H1 (cell line): ENCODE measurements at regions not wholly inside any gene's neighbourhood (a gene's known extent, or its start where the extent isn't known, plus 50 kb on each side); places are given as distances from the start of the nearest gene placed in this dataset.

Source experiments
- CTCF ChIA-PET: fragments of 300-600 bp; sonication (Branson Sonifier 250); formaldehyde crosslinking; loops from one replicate; lab custom pipeline; 2021; ENCODE audit not compliant: partially characterized antibody; lab: Charles Lee
- POLR2A ChIA-PET: fragments of 300-600 bp; sonication (Branson Sonifier 250); formaldehyde crosslinking; loops from one replicate; lab custom pipeline; 2021; ENCODE audit warnings: inconsistent platforms; ENCODE audit not compliant: partially characterized antibody; lab: Charles Lee
- DNase-seq, 2 experiments: peaks; one replicate each; pipeline versions ENCODE4 v3.0.0 to v3.0.0-alpha.2; 2010 to 2022; ENCODE audit warnings: low spot score in 2 of 2, low read depth in 1 of 2, mixed read lengths in 1 of 2
- FAIRE-seq: peaks from 2 replicates; lab custom pipeline; 2011; peaks lifted over from hg19 to GRCh38; lab: Jason Lieb, UNC
- H2AFZ ChIP-seq: 2 replicates; pipeline ENCODE4 v1.8.1; 2012; ENCODE audit warnings: low read length, inconsistent platforms
- H2AK5ac ChIP-seq: 2 replicates; pipeline ENCODE4 v1.6.1; 2013; ENCODE audit warnings: low read depth, low read length
- H2BK120ac ChIP-seq: replicated peaks from 2 replicates; pipeline ENCODE3; 2013; ENCODE audit warnings: low read depth, low read length, inconsistent platforms
- H2BK12ac ChIP-seq: 2 replicates; pipeline ENCODE4 v1.6.1; 2013; ENCODE audit warnings: low read depth, low read length
- H2BK15ac ChIP-seq: 2 replicates; pipeline ENCODE4 v1.6.1; 2013; ENCODE audit warnings: low read length
- H2BK20ac ChIP-seq: 2 replicates; pipeline ENCODE4 v1.6.1; 2013; ENCODE audit warnings: low read length
- H2BK5ac ChIP-seq: 2 replicates; pipeline ENCODE4 v1.6.1; 2013; ENCODE audit warnings: low read depth, low read length
- H3K14ac ChIP-seq: 2 replicates; pipeline ENCODE4 v1.6.1; 2013; ENCODE audit warnings: inconsistent platforms; ENCODE audit not compliant: insufficient read length
- H3K18ac ChIP-seq: 2 replicates; pipeline ENCODE4 v1.6.1; 2013; ENCODE audit warnings: low read length; ENCODE audit errors: extremely low read depth
- H3K23ac ChIP-seq: 2 replicates; pipeline ENCODE4 v1.6.1; 2013; ENCODE audit warnings: inconsistent platforms; ENCODE audit not compliant: insufficient read length
- H3K23me2 ChIP-seq: 2 replicates; pipeline ENCODE4 v1.6.1; 2013; ENCODE audit warnings: low read depth, low read length
- H3K27ac ChIP-seq: 2 replicates; pipeline ENCODE4 v1.6.1; 2011; ENCODE audit warnings: low read depth, low read length, inconsistent platforms
- H3K27me3 ChIP-seq, 4 experiments: replicated peaks in 1 of 4; 1 replicate in 1 of 4; 2 replicates in 3 of 4; pipeline versions ENCODE4 v1.6.1 to v1.8.1; 2011 to 2013; ENCODE audit warnings: low read length in 3 of 4, mild to moderate bottlenecking in 3 of 4, inconsistent platforms in 2 of 4, mixed read lengths in 2 of 4, moderate library complexity in 1 of 4; ENCODE audit not compliant: control insufficient read depth in 3 of 4, insufficient read depth in 3 of 4; ENCODE audit errors: extremely low read depth in 1 of 4
- H3K36me3 ChIP-seq, 4 experiments: 2 replicates each; pipeline versions ENCODE4 v1.6.1 to v1.8.1; 2011 to 2013; ENCODE audit warnings: mild to moderate bottlenecking in 4 of 4, low read length in 3 of 4, moderate library complexity in 2 of 4, control low read depth in 1 of 4, inconsistent platforms in 1 of 4; ENCODE audit not compliant: insufficient read depth in 4 of 4, control insufficient read depth in 2 of 4
- H3K4ac ChIP-seq: replicated peaks from 2 replicates; pipeline ENCODE3; 2013; ENCODE audit warnings: low read length, low read depth, mixed read lengths, inconsistent platforms; ENCODE audit not compliant: insufficient read length
- H3K4me1 ChIP-seq, 4 experiments: replicated peaks in 1 of 4; 1 replicate in 1 of 4; 2 replicates in 3 of 4; pipeline versions ENCODE4 v1.6.1 to v1.8.1; 2011 to 2013; ENCODE audit warnings: low read length in 3 of 4, inconsistent platforms in 2 of 4, mixed read lengths in 1 of 4; ENCODE audit not compliant: insufficient read depth in 4 of 4, control insufficient read depth in 3 of 4
- H3K4me2 ChIP-seq, 2 experiments: 2 replicates each; pipeline versions ENCODE4 v1.6.1 to v1.8.1; 2011 to 2013; ENCODE audit warnings: low read depth in 2 of 2, low read length in 2 of 2, control low read depth in 1 of 2, inconsistent platforms in 1 of 2, mild to moderate bottlenecking in 1 of 2; ENCODE audit not compliant: insufficient read depth in 1 of 2
- H3K4me3 ChIP-seq, 4 experiments: fragments of 200-600, 300-600 bp in 1 of 4; sonication (generic), shearing (Covaris generic), sonication (Bioruptor Twin) in 1 of 4; 2 replicates each; pipeline versions ENCODE4 v1.5.1 to v1.8.1; 2011 to 2016; ENCODE audit warnings: low read length in 4 of 4, low read depth in 3 of 4, control low read depth in 2 of 4, inconsistent platforms in 2 of 4, mild to moderate bottlenecking in 2 of 4, mixed read lengths in 1 of 4, moderate library complexity in 1 of 4; ENCODE audit not compliant: insufficient read depth in 2 of 4; ENCODE audit errors: extremely low read depth in 1 of 4
- H3K56ac ChIP-seq: replicated peaks from 2 replicates; pipeline ENCODE3; 2013; ENCODE audit warnings: low read depth, mild to moderate bottlenecking, mixed read lengths, low read length, inconsistent platforms; ENCODE audit not compliant: insufficient read length
- H3K79me1 ChIP-seq: 2 replicates; pipeline ENCODE4 v1.6.1; 2013; ENCODE audit warnings: low read depth, low read length, control low read depth
- H3K79me2 ChIP-seq, 2 experiments: 2 replicates each; pipeline versions ENCODE4 v1.6.1 to v1.8.1; 2012 to 2013; ENCODE audit warnings: low read length in 2 of 2, mild to moderate bottlenecking in 2 of 2, inconsistent platforms in 1 of 2; ENCODE audit not compliant: insufficient read depth in 2 of 2, control insufficient read depth in 1 of 2
- H3K9ac ChIP-seq, 4 experiments: replicated peaks in 1 of 4; 1 replicate in 1 of 4; 2 replicates in 3 of 4; pipeline versions ENCODE4 v1.6.1 to v1.8.1; 2011 to 2013; ENCODE audit warnings: low read depth in 3 of 4, low read length in 3 of 4, control low read depth in 2 of 4, mild to moderate bottlenecking in 2 of 4, moderate library complexity in 2 of 4, inconsistent platforms in 1 of 4; ENCODE audit errors: extremely low read depth in 1 of 4
- H3K9me3 ChIP-seq, 2 experiments: 2 replicates each; pipeline versions ENCODE4 v1.6.1 to v1.8.1; 2012 to 2013; ENCODE audit warnings: mild to moderate bottlenecking in 2 of 2, moderate library complexity in 2 of 2, control low read depth in 1 of 2, inconsistent platforms in 1 of 2, low read depth in 1 of 2, low read length in 1 of 2, mixed read lengths in 1 of 2; ENCODE audit not compliant: insufficient read depth in 2 of 2
- H4K20me1 ChIP-seq, 2 experiments: replicated peaks in 1 of 2; 2 replicates each; pipeline versions ENCODE3 to v1.8.1; 2011 to 2013; ENCODE audit warnings: inconsistent platforms in 2 of 2, low read length in 2 of 2, mild to moderate bottlenecking in 1 of 2; ENCODE audit not compliant: insufficient read depth in 2 of 2, control insufficient read depth in 1 of 2
- H4K5ac ChIP-seq: 2 replicates; pipeline ENCODE4 v1.6.1; 2013; ENCODE audit warnings: low read length, low read depth, mixed read lengths, inconsistent platforms; ENCODE audit not compliant: insufficient read length
- H4K8ac ChIP-seq: 2 replicates; pipeline ENCODE4 v1.8.0; 2013; ENCODE audit warnings: mild to moderate bottlenecking, moderate library complexity, low read length, inconsistent platforms; ENCODE audit not compliant: insufficient read depth; ENCODE audit errors: extremely low read depth
- H4K91ac ChIP-seq: replicated peaks from 2 replicates; pipeline ENCODE3; 2013; ENCODE audit warnings: low read length, mixed read lengths, inconsistent platforms; ENCODE audit not compliant: insufficient read length
- JUN ChIP-seq: IDR thresholded peaks from 2 replicates; pipeline ENCODE4 v1.6.1; 2011; ENCODE audit warnings: low read depth, mild to moderate bottlenecking, improper control_type of control experiment, low read length
- RAD21 ChIP-seq, 2 experiments: IDR thresholded peaks in 1 of 2; conservative IDR thresholded peaks in 1 of 2; 2 replicates each; pipeline ENCODE4 v1.6.1; 2011; ENCODE audit warnings: low read depth in 2 of 2, low read length in 2 of 2, improper control_type of control experiment in 1 of 2, inconsistent platforms in 1 of 2, mild to moderate bottlenecking in 1 of 2, moderate library complexity in 1 of 2
- TBP ChIP-seq: IDR thresholded peaks from 2 replicates; pipeline ENCODE4 v1.6.1; 2011; ENCODE audit warnings: low read depth, low read length, improper control_type of control experiment
- WGBS, 2 experiments: shearing (Covaris generic) in 1 of 2; methylation state at CpG; one replicate each; pipeline versions ENCODE4 v1.1.6 to v1.1.7; 2013 to 2015; ENCODE audit warnings: low lambda C conversion rate in 2 of 2, mixed read lengths in 2 of 2, inconsistent platforms in 1 of 2, low coverage in 1 of 2, missing lambda C conversion rate in 1 of 2; ENCODE audit not compliant: insufficient replicate concordance in 2 of 2, insufficient coverage in 1 of 2, insufficient read length in 1 of 2; ENCODE audit errors: extremely low coverage in 1 of 2, missing lambda C conversion rate in 1 of 2; 5-methylcytosine and 5-hydroxymethylcytosine counted together
- TF ChIP-seq, protein P1 (sequence below), 3 experiments: IDR thresholded peaks; 1 replicate in 2 of 3; 2 replicates in 1 of 3; pipeline versions ENCODE4 v1.5.1 to v1.6.1; 2011; ENCODE audit warnings: low read length in 3 of 3, mild to moderate bottlenecking in 3 of 3, inconsistent platforms in 2 of 3, low read depth in 1 of 3, moderate library complexity in 1 of 3; ENCODE audit not compliant: insufficient read depth in 1 of 3; ENCODE audit errors: control extremely low read depth in 1 of 3

DNA sequence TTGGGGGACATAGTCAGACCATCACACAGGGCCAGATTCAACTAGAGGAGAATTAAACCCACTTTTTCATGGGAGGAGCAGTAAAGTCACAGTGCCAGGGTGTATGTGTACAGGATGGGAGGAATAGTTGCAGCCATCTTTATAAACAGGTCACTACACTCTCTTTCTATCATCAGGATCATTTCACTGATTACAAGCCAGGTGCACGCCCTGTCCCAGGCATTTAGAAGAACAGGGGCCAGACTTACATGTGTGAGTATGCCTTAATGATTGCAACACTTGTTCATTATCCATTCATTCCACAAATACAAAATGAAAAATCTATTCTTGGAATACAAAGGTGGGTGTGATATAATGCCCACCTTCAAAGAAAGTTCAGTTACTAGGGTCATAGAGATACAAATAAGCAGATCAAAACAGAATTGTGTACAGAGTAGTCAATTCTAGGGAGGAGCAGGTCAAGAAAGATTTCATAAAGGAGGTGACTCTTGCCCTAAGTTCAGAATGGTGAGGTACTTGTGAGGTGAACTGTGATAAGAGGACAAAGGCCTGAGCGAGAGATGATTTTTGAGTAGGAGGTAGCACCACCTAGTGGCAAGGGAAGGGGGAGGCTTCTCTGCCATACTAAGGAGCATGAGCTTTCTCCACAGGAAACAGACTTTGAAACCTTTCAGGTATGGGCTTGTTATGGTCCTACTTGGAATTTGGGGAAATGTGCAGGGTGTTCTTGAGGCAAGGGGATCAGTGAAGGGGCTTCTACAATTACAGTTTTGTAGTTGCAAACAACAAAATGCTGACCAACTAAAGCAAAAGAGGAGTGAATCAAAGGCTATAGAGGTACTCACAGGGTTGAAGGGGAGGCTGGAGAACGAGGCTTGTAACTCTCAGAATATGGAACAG, 156.3 kb downstream of the SUCLG1 start:
- H3K9ac ChIP-seq, result no peak overlapping the region; a peak in 1 of 7 replicates
- no peak overlapping the region for H3K14ac ChIP-seq
- no peaks in the 10 kb centered on the region for H3K27me3 ChIP-seq
- no peak overlapping the region for H2BK15ac ChIP-seq
- 78% methylated on average over 3 of the region's 3 CpGs; no CpG with 5 or more reads in 1 of the 2 experiments for WGBS, 2 experiments
- no peak overlapping the region for H2BK120ac ChIP-seq
- no peak overlapping the region for H3K23ac ChIP-seq
- H3K18ac ChIP-seq, result no peak overlapping the region
- H3K79me2 ChIP-seq, result no peaks in the 10 kb centered on the region
- no peak overlapping the region for H3K4me3 ChIP-seq
- H4K8ac ChIP-seq, result no peak overlapping the region
- H2AFZ ChIP-seq, result 0 out of 2 replicates have a peak overlapping the region, but pooled peaks have one; percentile 18
- H4K20me1 ChIP-seq, result no peaks in the 10 kb centered on the region
- H2BK20ac ChIP-seq, result no peak overlapping the region
- H3K79me1 ChIP-seq, result no peaks in the 10 kb centered on the region
- H2BK12ac ChIP-seq, result no peak overlapping the region
- no peak overlapping the region for H2AK5ac ChIP-seq
- H3K27ac ChIP-seq, result no peak overlapping the region
- ChIA-PET CTCF (interaction anchor here (0.6 to 1.4 kb wide), 19 partner anchors 10 to 1361 kb away, joined by 3 to 7 read pairs (median 3); no protein-coding TSS in a partner anchor), POLR2A (no interaction called here)
- H3K4me2 ChIP-seq, result no peak overlapping the region
- peaks cover 0 to 7% (median 3%) of the 10 kb centered on the region in 4 experiments; a peak in 3 of 7 replicates for H3K4me1 ChIP-seq
- H3K4ac ChIP-seq, result no peak overlapping the region
- H2BK5ac ChIP-seq, result no peak overlapping the region
- H3K36me3 ChIP-seq, result peaks cover 0 to 13% (median 0%) of the 10 kb centered on the region in 4 experiments; a peak in 3 of 8 replicates
- H4K91ac ChIP-seq, result no peak overlapping the region
- no peaks in the 10 kb centered on the region for H3K23me2 ChIP-seq
- H3K56ac ChIP-seq, result no peak overlapping the region
- no peak overlapping the region for H4K5ac ChIP-seq
- peak; percentile 39 to 61 for DNase-seq
- H3K9me3 ChIP-seq, result peaks cover 24 to 28% of the 10 kb centered on the region in 2 experiments
- FAIRE-seq, result peak; percentile 95
- TF ChIP-seq, protein P1, sequence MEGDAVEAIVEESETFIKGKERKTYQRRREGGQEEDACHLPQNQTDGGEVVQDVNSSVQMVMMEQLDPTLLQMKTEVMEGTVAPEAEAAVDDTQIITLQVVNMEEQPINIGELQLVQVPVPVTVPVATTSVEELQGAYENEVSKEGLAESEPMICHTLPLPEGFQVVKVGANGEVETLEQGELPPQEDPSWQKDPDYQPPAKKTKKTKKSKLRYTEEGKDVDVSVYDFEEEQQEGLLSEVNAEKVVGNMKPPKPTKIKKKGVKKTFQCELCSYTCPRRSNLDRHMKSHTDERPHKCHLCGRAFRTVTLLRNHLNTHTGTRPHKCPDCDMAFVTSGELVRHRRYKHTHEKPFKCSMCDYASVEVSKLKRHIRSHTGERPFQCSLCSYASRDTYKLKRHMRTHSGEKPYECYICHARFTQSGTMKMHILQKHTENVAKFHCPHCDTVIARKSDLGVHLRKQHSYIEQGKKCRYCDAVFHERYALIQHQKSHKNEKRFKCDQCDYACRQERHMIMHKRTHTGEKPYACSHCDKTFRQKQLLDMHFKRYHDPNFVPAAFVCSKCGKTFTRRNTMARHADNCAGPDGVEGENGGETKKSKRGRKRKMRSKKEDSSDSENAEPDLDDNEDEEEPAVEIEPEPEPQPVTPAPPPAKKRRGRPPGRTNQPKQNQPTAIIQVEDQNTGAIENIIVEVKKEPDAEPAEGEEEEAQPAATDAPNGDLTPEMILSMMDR (IDR thresholded peaks at IDR 0.05; ENCODE audit: control extremely low read depth in 1 of 3, insufficient read depth in 1 of 3, low read depth in 1 of 3, low read length in 3 of 3), result peak; percentile 39 to 95 (median 73)
- TF ChIP-seq TBP (no peak), JUN (no peak), RAD21 (IDR thresholded peaks at IDR 0.05 in 1 of 2, conservative IDR thresholded peaks at IDR 0.05 in 1 of 2; ENCODE audit: low read depth in 2 of 2, low read length in 2 of 2) (peak; percentile 91 to 93)
